WI38 (cell line): ENCODE measurements at regions not wholly inside any gene's neighbourhood (a gene's known extent, or its start where the extent isn't known, plus 50 kb on each side); places are given as distances from the start of the nearest gene placed in this dataset.

Experiments
- H3K4me3 ChIP-seq: 2 replicates; pipeline ENCODE4 v1.5.1; 2011; ENCODE audit warnings: low read depth, mild to moderate bottlenecking, control low read depth, low read length
- TF ChIP-seq, protein P1 (sequence below): IDR thresholded peaks from 2 replicates; pipeline ENCODE4 v1.5.1; 2012; ENCODE audit warnings: low read depth, mild to moderate bottlenecking, control low read depth, low read length

DNA sequence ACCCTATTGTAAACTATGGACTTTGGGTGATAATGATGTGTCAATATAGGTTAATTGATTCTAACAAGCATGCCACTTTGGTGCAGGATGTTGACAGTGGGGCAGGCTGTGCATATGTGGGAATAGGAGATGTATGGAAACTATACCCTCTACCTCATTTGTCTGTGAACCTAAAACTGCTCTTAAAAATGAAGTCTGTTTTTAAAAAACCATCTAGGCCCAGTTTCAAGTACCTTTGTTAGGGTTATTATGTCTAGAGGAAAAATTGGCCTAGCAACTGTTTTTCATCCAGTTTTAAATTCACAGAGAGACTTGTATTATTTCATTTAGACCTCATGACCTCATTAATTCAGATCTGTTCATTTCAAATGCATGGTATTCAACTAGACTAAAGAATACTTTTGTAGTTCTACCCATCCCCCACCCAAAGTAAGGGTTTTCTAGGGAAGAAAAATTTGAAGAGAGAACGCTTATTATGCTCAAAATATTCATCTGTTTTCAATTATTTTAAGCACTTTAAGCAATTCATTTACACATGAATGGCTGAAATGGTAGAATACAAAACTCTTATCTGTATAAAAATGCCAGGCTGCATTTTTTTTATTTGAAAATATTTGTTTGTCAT, 1781.9 kb upstream of the MIR17HG start:
- no peak overlapping the region for H3K4me3 ChIP-seq

DNA sequence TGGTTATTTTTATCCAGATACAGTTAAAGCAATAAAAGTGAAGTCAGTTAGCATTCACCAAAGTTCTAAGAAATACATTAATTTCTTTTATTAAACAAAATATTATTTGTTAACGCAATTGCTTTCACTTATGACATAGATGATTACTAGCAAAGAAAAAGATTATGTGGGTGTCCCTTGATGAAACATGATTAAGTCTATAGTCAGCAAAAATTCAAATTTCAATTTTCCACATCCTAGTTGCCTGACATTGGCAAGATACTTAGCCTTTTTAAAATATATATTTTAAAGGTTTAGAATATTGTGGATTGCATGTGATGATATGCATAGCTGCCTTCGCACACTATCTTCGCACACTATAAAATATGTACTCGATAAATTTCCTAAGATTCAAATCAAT, 1780.5 kb upstream of the MIR17HG start:
- TF ChIP-seq, protein P1, sequence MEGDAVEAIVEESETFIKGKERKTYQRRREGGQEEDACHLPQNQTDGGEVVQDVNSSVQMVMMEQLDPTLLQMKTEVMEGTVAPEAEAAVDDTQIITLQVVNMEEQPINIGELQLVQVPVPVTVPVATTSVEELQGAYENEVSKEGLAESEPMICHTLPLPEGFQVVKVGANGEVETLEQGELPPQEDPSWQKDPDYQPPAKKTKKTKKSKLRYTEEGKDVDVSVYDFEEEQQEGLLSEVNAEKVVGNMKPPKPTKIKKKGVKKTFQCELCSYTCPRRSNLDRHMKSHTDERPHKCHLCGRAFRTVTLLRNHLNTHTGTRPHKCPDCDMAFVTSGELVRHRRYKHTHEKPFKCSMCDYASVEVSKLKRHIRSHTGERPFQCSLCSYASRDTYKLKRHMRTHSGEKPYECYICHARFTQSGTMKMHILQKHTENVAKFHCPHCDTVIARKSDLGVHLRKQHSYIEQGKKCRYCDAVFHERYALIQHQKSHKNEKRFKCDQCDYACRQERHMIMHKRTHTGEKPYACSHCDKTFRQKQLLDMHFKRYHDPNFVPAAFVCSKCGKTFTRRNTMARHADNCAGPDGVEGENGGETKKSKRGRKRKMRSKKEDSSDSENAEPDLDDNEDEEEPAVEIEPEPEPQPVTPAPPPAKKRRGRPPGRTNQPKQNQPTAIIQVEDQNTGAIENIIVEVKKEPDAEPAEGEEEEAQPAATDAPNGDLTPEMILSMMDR: no peak
- H3K4me3 ChIP-seq: no peak overlapping the region

More for the DNA sequence above, 1781.9 kb upstream of the MIR17HG start:
- TF ChIP-seq, protein P1: no peak

DNA sequence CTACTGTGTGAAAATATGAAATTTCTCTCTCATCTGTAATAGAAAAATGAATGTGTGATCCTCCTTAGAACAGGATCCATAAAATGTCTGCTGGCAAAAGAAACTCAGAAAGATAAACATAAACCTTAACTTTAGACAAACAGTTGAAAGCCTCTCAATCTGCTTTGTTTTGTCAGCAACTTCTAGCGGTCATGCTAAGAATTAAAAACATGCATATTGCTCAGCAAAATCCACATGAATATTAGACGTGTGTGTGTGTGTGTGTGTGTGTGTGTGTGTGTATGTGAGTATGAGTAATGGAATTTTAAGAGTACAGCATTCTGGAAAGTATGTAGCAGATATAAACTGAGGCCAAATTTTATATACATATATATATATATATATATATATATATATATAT, 1779.2 kb upstream of the MIR17HG start:
- H3K4me3 ChIP-seq: no peak overlapping the region

DNA sequence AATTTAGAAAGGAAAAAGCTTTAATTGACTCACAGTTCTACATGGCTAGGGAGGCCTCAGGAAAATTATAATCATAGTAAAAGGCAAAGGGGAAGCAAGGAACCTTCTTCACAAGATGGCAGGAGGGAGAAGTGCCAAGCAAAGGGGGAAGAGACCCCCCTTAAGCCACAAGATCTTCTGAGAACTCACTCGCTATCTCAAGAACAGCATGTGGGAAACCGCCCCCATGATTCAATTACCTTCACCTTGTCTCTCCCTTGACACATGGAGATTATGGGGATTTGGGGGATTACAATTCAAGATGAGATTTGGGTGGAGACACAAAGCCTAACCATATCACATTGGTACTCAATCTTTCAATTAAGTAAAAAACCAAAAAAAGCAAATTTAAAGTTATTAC, 1778.7 kb upstream of the MIR17HG start:
- no peak overlapping the region for H3K4me3 ChIP-seq
- TF ChIP-seq, protein P1: no peak

More for the DNA sequence above, 1779.2 kb upstream of the MIR17HG start:
- TF ChIP-seq, protein P1: no peak

DNA sequence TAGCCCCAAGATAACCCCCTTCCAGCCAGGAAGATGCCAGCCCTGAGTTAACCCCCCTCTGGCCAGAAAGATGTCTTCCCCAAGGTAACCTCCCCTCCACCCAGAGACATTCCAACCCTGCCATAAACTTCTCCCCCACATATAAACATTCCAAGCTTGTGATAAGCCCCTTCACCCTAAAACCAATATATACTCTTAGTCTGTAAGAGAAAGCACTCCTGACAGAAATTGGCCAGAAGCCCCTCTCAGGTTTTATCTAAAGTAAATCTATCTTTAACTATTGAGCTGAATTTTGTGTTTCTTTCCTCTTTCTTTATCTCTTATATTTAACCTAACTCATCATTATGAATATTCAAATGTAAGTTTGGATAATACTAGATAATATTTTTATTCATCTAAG, 1775.8 kb upstream of the MIR17HG start:
- no peak overlapping the region for H3K4me3 ChIP-seq
- TF ChIP-seq, protein P1: no peak

- H3K4me3 ChIP-seq: no peak overlapping the region
- TF ChIP-seq, protein P1: no peak
Measured at GRCh38 chr13:89574077-89574476, 1773.4 kb upstream of the MIR17HG start.

- H3K4me3 ChIP-seq: no peak overlapping the region
- TF ChIP-seq, protein P1: no peak
Measured at GRCh38 chr13:89577301-89577700, 1770.2 kb upstream of the MIR17HG start.
